ENCODE measurements at regions not wholly inside any gene's neighbourhood (a gene's known extent, or its start where the extent isn't known, plus 50 kb on each side); places are given as distances from the start of the nearest gene placed in this dataset.
A peak's percentile ranks its signal among the peaks of the same experiment; 100 is the strongest.
"Not testable (repeated sequence)": the region's sequence is repeated elsewhere in the genome, so short reads cannot be mapped to it uniquely, and the experiment has no call there.

DNA sequence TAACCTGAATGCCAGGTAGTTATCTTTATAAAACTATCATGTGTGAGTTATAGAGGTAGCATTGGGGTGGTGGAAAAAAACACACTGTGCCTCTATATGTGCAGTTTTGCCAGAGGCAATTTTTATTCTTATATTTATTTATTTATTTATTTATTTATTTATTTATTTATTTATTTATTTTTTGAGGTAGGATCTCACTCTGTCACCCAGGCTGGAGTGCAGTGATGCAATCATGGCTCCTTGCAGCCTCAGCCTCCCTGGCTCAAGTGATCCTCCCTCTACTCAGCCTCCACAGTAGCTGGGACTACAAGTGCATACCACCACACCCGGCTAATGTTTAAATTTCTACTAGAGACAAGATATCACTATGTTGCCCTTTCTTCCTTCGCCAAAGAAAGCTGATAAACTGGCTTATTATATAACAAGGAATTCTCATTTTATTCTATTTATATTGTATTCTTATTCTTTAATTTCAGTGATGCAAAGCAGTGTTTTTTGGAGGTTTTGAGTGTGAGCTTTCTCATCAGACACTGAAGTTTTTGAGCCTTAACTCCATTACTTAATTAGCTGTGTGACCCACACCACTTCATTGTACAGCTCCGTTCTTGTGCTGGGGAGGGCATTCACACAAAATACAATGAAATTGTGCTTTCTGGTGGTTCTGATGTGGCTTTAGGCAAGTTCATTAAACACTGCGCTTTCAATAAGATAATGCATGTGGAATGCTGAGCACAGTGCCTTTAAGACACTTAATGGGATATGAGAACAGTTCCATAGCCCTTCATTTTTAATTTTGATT, 102.9 kb upstream of the TPTE start:
- CTCF ChIA-PET (ENCODE audit: partially characterized antibody); H3K27me3 ChIP-seq (replicated peaks in 1 of 4; ENCODE audit: control insufficient read depth in 3 of 4, extremely low read depth in 1 of 4, insufficient read depth in 3 of 4, low read length in 3 of 4); H3K23ac ChIP-seq (ENCODE audit: insufficient read length); H3K27ac ChIP-seq (ENCODE audit: low read depth, low read length); H2BK20ac ChIP-seq (ENCODE audit: low read length); H3K18ac ChIP-seq (ENCODE audit: extremely low read depth, low read length); H2AFZ ChIP-seq (ENCODE audit: low read length); H3K56ac ChIP-seq (replicated peaks; ENCODE audit: insufficient read length, low read depth, low read length); H4K91ac ChIP-seq (replicated peaks; ENCODE audit: insufficient read length, low read length); DNase-seq (ENCODE audit: low read depth in 1 of 2, low spot score in 2 of 2); H3K4me1 ChIP-seq (replicated peaks in 1 of 4; ENCODE audit: control insufficient read depth in 3 of 4, insufficient read depth in 4 of 4, low read length in 3 of 4); H3K23me2 ChIP-seq (ENCODE audit: low read depth, low read length); H4K8ac ChIP-seq (ENCODE audit: extremely low read depth, insufficient read depth, low read length); H3K9ac ChIP-seq (replicated peaks in 1 of 4; ENCODE audit: extremely low read depth in 1 of 4, low read depth in 3 of 4, low read length in 3 of 4); H2BK12ac ChIP-seq (ENCODE audit: low read depth, low read length); H3K14ac ChIP-seq (ENCODE audit: insufficient read length); H4K5ac ChIP-seq (ENCODE audit: insufficient read length, low read depth, low read length); H2BK5ac ChIP-seq (ENCODE audit: low read depth, low read length); FAIRE-seq; H2BK15ac ChIP-seq (ENCODE audit: low read length); H3K79me2 ChIP-seq (ENCODE audit: control insufficient read depth in 1 of 2, insufficient read depth in 2 of 2, low read length in 2 of 2); H3K79me1 ChIP-seq (ENCODE audit: low read depth, low read length); H3K36me3 ChIP-seq (ENCODE audit: control insufficient read depth in 2 of 4, insufficient read depth in 4 of 4, low read length in 3 of 4); H4K20me1 ChIP-seq (replicated peaks in 1 of 2; ENCODE audit: control insufficient read depth in 1 of 2, insufficient read depth in 2 of 2, low read length in 2 of 2); POLR2A ChIA-PET (ENCODE audit: partially characterized antibody); H2BK120ac ChIP-seq (replicated peaks; ENCODE audit: low read depth, low read length); H3K4ac ChIP-seq (replicated peaks; ENCODE audit: insufficient read length, low read depth, low read length); H3K4me2 ChIP-seq (ENCODE audit: insufficient read depth in 1 of 2, low read depth in 2 of 2, low read length in 2 of 2); H2AK5ac ChIP-seq (ENCODE audit: low read depth, low read length): not testable (repeated sequence)
- peak overlapping the region in 1 of 4 experiments; percentile 0; a peak in 1 of 8 replicates for H3K4me3 ChIP-seq (ENCODE audit: extremely low read depth in 1 of 4, insufficient read depth in 2 of 4, low read depth in 3 of 4, low read length in 4 of 4)
- peaks cover 76 to 94% of the 10 kb centered on the region in 2 experiments for H3K9me3 ChIP-seq (ENCODE audit: insufficient read depth in 2 of 2, low read depth in 1 of 2, low read length in 1 of 2)
- WGBS, 2 experiments (ENCODE audit: extremely low coverage in 1 of 2, insufficient coverage in 1 of 2, insufficient read length in 1 of 2, insufficient replicate concordance in 2 of 2, low coverage in 1 of 2, low lambda C conversion rate in 2 of 2, missing lambda C conversion rate in 1 of 2) = 58% methylated on average over 4 of the region's 4 CpGs; no CpG with 5 or more reads in 1 of the 2 experiments

- POLR2A ChIA-PET (ENCODE audit: partially characterized antibody); H3K4me3 ChIP-seq (ENCODE audit: extremely low read depth in 1 of 4, insufficient read depth in 2 of 4, low read depth in 3 of 4, low read length in 4 of 4): not testable (repeated sequence)
Observed at GRCh38 chr21:10421199-10421598, 100.2 kb upstream of the TPTE start.

More at GRCh38 chr21:10421199-10421598, 100.2 kb upstream of the TPTE start:
- H3K23ac ChIP-seq (ENCODE audit: insufficient read length); H2BK120ac ChIP-seq (replicated peaks; ENCODE audit: low read depth, low read length); H4K91ac ChIP-seq (replicated peaks; ENCODE audit: insufficient read length, low read length); H3K27ac ChIP-seq (ENCODE audit: low read depth, low read length); H3K4me2 ChIP-seq (ENCODE audit: insufficient read depth in 1 of 2, low read depth in 2 of 2, low read length in 2 of 2); H3K36me3 ChIP-seq (ENCODE audit: control insufficient read depth in 2 of 4, insufficient read depth in 4 of 4, low read length in 3 of 4); H2AK5ac ChIP-seq (ENCODE audit: low read depth, low read length); H3K56ac ChIP-seq (replicated peaks; ENCODE audit: insufficient read length, low read depth, low read length); H2BK12ac ChIP-seq (ENCODE audit: low read depth, low read length); CTCF ChIA-PET (ENCODE audit: partially characterized antibody); H2BK15ac ChIP-seq (ENCODE audit: low read length); H2AFZ ChIP-seq (ENCODE audit: low read length); H3K4me1 ChIP-seq (replicated peaks in 1 of 4; ENCODE audit: control insufficient read depth in 3 of 4, insufficient read depth in 4 of 4, low read length in 3 of 4); H2BK5ac ChIP-seq (ENCODE audit: low read depth, low read length); H3K18ac ChIP-seq (ENCODE audit: extremely low read depth, low read length); H3K79me1 ChIP-seq (ENCODE audit: low read depth, low read length); H3K4ac ChIP-seq (replicated peaks; ENCODE audit: insufficient read length, low read depth, low read length); H3K23me2 ChIP-seq (ENCODE audit: low read depth, low read length); H3K14ac ChIP-seq (ENCODE audit: insufficient read length); H3K9ac ChIP-seq (replicated peaks in 1 of 4; ENCODE audit: extremely low read depth in 1 of 4, low read depth in 3 of 4, low read length in 3 of 4); H4K20me1 ChIP-seq (replicated peaks in 1 of 2; ENCODE audit: control insufficient read depth in 1 of 2, insufficient read depth in 2 of 2, low read length in 2 of 2); DNase-seq (ENCODE audit: low read depth in 1 of 2, low spot score in 2 of 2); H2BK20ac ChIP-seq (ENCODE audit: low read length); FAIRE-seq; H3K79me2 ChIP-seq (ENCODE audit: control insufficient read depth in 1 of 2, insufficient read depth in 2 of 2, low read length in 2 of 2); H4K5ac ChIP-seq (ENCODE audit: insufficient read length, low read depth, low read length); H4K8ac ChIP-seq (ENCODE audit: extremely low read depth, insufficient read depth, low read length); H3K27me3 ChIP-seq (replicated peaks in 1 of 4; ENCODE audit: control insufficient read depth in 3 of 4, extremely low read depth in 1 of 4, insufficient read depth in 3 of 4, low read length in 3 of 4): not testable (repeated sequence)
- H3K9me3 ChIP-seq (ENCODE audit: insufficient read depth in 2 of 2, low read depth in 1 of 2, low read length in 1 of 2) = peaks cover 74 to 91% of the 10 kb centered on the region in 2 experiments
- WGBS, 2 experiments (ENCODE audit: extremely low coverage in 1 of 2, insufficient coverage in 1 of 2, insufficient read length in 1 of 2, insufficient replicate concordance in 2 of 2, low coverage in 1 of 2, low lambda C conversion rate in 2 of 2, missing lambda C conversion rate in 1 of 2) = 76% methylated on average over 4 of the region's 4 CpGs; no CpG with 5 or more reads in 1 of the 2 experiments

Data from H1 (cell line).